Thoracic aorta (tissue), 2 donors: ENCODE measurements at regions not wholly inside any gene's neighbourhood (a gene's known extent, or its start where the extent isn't known, plus 50 kb on each side); places are given as distances from the start of the nearest gene placed in this dataset.

Experiments used
- ATAC-seq: fragments of 150-250 bp; one replicate; pipeline ENCODE4 v1.8.0; 2017; ENCODE audit warnings: low read depth; ENCODE audit not compliant: insufficient number of reproducible peaks, low FRiP score
- DNase-seq: peaks from one replicate; pipeline ENCODE4 v3.0.0-alpha.2; 2020; ENCODE audit warnings: low spot score
- H3K27ac ChIP-seq, 2 donors: fragments of 200-600 bp; sonication (generic); 1 replicate in 1 of 2; 2 replicates in 1 of 2; pipeline ENCODE4 v1.5.1; 2016; ENCODE audit warnings: mild to moderate bottlenecking in 2 of 2, moderate library complexity in 2 of 2
- H3K27me3 ChIP-seq: fragments of 200-600 bp; sonication (generic); replicated peaks from 2 replicates; pipeline ENCODE4 v1.6.0; 2016; ENCODE audit warnings: mild to moderate bottlenecking; ENCODE audit not compliant: insufficient read depth
- H3K36me3 ChIP-seq: fragments of 200-600 bp; sonication (generic); one replicate; pipeline ENCODE4 v1.5.1; 2016
- H3K4me1 ChIP-seq, 2 donors: fragments of 200-600 bp; sonication (generic); 1 replicate in 1 of 2; 2 replicates in 1 of 2; pipeline versions ENCODE4 v1.5.1 to v1.6.0; 2016; ENCODE audit warnings: low read depth in 2 of 2, mild to moderate bottlenecking in 1 of 2; ENCODE audit not compliant: control insufficient read depth in 1 of 2
- H3K4me3 ChIP-seq: fragments of 200-600 bp; sonication (generic); 2 replicates; pipeline ENCODE4 v1.5.1; 2016; ENCODE audit warnings: mild to moderate bottlenecking
- H3K9me3 ChIP-seq: fragments of 200-600 bp; sonication (generic); 2 replicates; pipeline ENCODE4 v1.5.1; 2016
- TF ChIP-seq, protein P1 (sequence below): fragments of 200-600 bp; sonication (generic); IDR thresholded peaks from one replicate; pipeline ENCODE4 v1.5.1; 2019; ENCODE audit warnings: antibody characterized with exemption

GRCh38 chr2:12090590-12090989, 344.2 kb downstream of the LPIN1 start:
- TF ChIP-seq, protein P1, sequence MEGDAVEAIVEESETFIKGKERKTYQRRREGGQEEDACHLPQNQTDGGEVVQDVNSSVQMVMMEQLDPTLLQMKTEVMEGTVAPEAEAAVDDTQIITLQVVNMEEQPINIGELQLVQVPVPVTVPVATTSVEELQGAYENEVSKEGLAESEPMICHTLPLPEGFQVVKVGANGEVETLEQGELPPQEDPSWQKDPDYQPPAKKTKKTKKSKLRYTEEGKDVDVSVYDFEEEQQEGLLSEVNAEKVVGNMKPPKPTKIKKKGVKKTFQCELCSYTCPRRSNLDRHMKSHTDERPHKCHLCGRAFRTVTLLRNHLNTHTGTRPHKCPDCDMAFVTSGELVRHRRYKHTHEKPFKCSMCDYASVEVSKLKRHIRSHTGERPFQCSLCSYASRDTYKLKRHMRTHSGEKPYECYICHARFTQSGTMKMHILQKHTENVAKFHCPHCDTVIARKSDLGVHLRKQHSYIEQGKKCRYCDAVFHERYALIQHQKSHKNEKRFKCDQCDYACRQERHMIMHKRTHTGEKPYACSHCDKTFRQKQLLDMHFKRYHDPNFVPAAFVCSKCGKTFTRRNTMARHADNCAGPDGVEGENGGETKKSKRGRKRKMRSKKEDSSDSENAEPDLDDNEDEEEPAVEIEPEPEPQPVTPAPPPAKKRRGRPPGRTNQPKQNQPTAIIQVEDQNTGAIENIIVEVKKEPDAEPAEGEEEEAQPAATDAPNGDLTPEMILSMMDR: no peak
- no peaks in the 10 kb centered on the region for H3K36me3 ChIP-seq
- ATAC-seq: no peak

DNA sequence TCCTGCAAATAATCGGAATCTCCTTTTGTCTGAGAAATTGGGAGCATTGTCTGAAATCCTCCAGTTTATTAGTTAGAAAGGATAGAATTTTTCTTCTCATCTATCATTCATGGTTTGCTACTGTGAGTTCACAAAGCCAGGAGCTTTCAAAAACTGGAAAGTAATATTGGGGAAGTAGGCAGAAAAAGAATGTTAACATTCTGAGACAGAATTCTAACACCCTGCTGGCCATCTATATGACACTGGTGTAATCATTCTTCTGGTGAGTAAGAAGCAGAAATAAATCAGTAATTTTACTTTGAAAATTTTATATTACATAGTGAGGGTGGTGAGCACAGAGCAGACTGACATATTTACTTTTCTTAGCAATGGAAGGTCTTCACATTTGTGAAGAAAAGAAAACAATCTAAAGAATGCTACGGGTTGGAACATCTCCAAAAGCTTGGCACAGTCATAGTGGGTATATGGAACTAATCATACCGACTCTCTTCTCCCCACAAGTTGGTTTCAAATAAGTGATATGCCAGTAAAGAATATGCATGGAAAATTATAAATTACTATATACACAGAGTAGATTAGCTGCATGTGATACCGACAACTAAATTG, 344.9 kb downstream of the LPIN1 start:
- H3K4me3 ChIP-seq: no peak overlapping the region
- H3K27ac ChIP-seq: no peak overlapping the region
- no peak for ATAC-seq
- TF ChIP-seq, protein P1: no peak
- peaks cover 0 to 8% of the 10 kb centered on the region in 2 donors for H3K4me1 ChIP-seq
- no peaks in the 10 kb centered on the region for H3K36me3 ChIP-seq
- H3K27me3 ChIP-seq: no peaks in the 10 kb centered on the region
- no peak for DNase-seq
- H3K9me3 ChIP-seq: no peaks in the 10 kb centered on the region

More at GRCh38 chr2:12090590-12090989, 344.2 kb downstream of the LPIN1 start:
- Histone ChIP-seq H3K9me3 (no peaks in the 10 kb centered on the region), H3K4me3 (no peak overlapping the region), H3K27ac (no peak overlapping the region), H3K27me3 (no peaks in the 10 kb centered on the region), H3K4me1 (peaks cover 0 to 8% of the 10 kb centered on the region in 2 donors)
- no peak for DNase-seq

DNA sequence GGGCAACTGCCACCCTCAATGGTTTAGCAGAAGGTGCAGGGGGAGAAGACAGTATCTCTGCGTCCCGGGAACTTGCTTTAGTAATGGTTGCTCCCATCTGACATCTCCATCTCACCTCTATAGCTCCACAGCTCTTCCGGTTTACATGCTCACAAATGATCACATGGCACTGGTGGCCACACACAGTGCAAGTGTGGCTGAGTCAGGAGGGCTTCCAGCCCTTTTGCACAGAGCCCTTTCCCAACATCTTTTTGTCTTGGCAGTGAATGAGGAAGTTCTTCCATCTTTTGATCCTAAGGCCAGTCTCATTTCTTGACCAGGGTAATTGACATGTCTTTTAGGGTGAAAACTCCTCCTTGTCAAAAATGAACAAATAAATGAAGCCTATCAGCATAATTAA, 347.7 kb downstream of the LPIN1 start:
- H3K27ac ChIP-seq: no peak overlapping the region

DNA sequence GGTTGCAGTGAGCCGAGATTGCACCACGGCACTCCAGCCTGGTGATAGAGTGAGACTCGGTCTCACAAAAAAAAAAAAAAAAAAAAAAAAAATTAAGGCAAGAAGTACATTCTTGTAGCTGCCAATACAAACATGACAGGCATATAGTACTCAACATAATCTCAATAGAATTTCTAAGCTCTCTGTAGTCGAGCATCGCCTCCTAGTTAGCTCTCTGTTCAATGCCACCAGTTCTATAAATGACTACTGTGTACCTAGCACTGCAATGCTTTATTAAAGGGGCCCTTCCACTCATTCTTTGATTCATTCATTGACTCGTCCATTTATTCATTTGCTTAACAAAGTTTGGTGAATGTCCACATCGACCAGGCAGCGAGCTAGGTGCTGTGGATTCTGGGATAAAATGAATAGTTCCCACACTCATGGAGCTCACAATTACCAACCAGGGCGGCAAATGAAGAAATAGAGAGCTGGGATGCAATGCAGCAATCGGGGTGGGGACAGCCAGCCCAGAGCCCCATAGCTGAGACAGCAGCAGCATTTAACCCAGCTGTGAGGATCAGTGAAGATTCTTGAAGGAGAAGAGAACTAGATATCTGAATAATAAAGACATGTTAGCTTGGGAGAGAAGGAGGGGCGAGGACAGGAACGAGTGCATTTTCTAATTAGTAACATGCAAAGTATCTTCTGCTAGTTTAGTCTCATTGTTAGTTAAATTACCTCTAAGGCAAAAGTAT, 349.8 kb downstream of the LPIN1 start:
- peaks cover 0 to 6% of the 10 kb centered on the region in 2 donors for H3K4me1 ChIP-seq
- no peak overlapping the region for H3K4me3 ChIP-seq
- no peak overlapping the region for H3K27ac ChIP-seq
- H3K36me3 ChIP-seq: no peaks in the 10 kb centered on the region
- ATAC-seq (no peak), DNase-seq (no peak)
- H3K27me3 ChIP-seq: no peaks in the 10 kb centered on the region
- TF ChIP-seq, protein P1: no peak
- no peaks in the 10 kb centered on the region for H3K9me3 ChIP-seq

More for the DNA sequence above, 347.7 kb downstream of the LPIN1 start:
- Histone ChIP-seq H3K4me1 (peaks cover 0 to 8% of the 10 kb centered on the region in 2 donors), H3K27me3 (no peaks in the 10 kb centered on the region), H3K4me3 (no peak overlapping the region), H3K9me3 (no peaks in the 10 kb centered on the region), H3K36me3 (no peaks in the 10 kb centered on the region)
- no peak for ATAC-seq
- DNase-seq: no peak
- TF ChIP-seq, protein P1: no peak

DNA sequence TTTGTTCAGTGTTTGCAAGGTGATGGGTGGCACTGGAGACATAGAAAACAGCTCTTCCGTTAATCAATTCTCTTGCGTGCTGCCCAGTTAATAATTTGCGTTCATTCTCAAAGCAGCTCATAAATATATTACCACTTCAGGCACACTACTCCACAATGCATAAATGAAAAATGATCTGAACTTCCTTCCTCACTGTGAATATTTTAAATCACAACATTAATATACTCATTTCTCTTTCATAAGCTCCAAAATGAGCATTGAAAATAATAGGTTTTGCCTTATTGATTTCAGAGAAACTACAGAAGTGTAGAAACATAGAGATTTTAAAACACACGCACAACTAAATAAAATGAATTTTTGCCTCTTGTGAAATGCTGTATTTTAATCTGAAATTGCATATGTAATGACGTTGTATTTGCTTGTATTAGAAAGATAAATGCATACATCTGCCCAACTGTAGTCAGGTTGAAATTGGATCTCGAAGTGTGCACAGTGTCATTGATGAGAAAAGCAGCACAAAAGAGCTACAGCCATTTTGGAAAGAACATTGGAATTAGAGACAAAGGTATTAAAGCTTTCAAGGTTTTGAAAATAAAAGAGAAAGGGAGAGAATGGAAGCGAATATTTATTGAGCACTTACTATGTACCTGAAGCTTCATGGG, 350.5 kb downstream of the LPIN1 start:
- ATAC-seq: no peak
- Histone ChIP-seq H3K27ac (no peak overlapping the region), H3K9me3 (no peaks in the 10 kb centered on the region), H3K4me3 (no peak overlapping the region), H3K4me1 (no peaks in the 10 kb centered on the region), H3K27me3 (no peaks in the 10 kb centered on the region), H3K36me3 (no peaks in the 10 kb centered on the region)
- no peak for DNase-seq
- TF ChIP-seq, protein P1: no peak
